GM21786 (cell line): ENCODE measurements at regions not wholly inside any gene's neighbourhood (a gene's known extent, or its start where the extent isn't known, plus 50 kb on each side); places are given as distances from the start of the nearest gene placed in this dataset.

Experiments
- ATAC-seq: cut with Tn5 transposase; IDR thresholded peaks from one replicate; pipeline ENCODE4 v1.9.1; 2021; ENCODE audit not compliant: unreplicated experiment

- no peak for ATAC-seq
These were observed 61.8 kb upstream of the EEPD1 start for GRCh38 chr7:36090976-36091873.

GRCh38 chr7:36091874-36092176 is 61.2 kb upstream of the EEPD1 start:
- no peak for ATAC-seq

- ATAC-seq = no peak
These were observed 60.8 kb upstream of the EEPD1 start for GRCh38 chr7:36092221-36092771.

- no peak for ATAC-seq
These were observed 56.5 kb upstream of the EEPD1 start for GRCh38 chr7:36096460-36097095.

- no peak for ATAC-seq
These were observed 55.0 kb upstream of the EEPD1 start for GRCh38 chr7:36098096-36098495.

DNA sequence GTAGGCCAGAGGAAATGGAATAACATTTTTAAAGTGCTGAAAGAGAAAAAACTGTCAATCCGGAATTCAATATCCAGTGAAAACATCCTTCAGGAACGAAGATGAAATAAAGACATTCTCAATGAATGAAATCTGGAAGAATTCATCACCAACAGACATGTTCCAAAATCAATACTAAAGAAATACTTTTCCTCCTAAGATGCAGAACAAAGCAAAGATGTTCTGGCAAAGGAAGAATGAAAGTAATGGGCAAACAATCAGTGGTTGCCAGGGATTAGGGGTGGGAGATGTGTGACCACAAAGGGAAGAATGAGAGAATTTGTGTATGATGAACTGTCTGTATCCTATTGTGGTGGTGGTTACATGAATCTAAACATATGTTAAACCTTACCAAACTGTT is 52.8 kb upstream of the EEPD1 start:
- ATAC-seq = no peak

GRCh38 chr7:36100634-36101033 is 52.4 kb upstream of the EEPD1 start:
- ATAC-seq = no peak
